RWPE1 (cell line): ENCODE measurements at regions not wholly inside any gene's neighbourhood (a gene's known extent, or its start where the extent isn't known, plus 50 kb on each side); places are given as distances from the start of the nearest gene placed in this dataset.
A peak's percentile ranks its signal among the peaks of the same experiment; 100 is the strongest.

Experiments
- CTCF ChIA-PET: fragments of 350-600 bp; sonication (Branson Sonifier 250); formaldehyde crosslinking; extraction: SDS; loops from one replicate; lab custom pipeline; 2021; lab: Yijun Ruan, JAX
- POLR2A ChIA-PET: fragments of 400-600 bp; formaldehyde crosslinking; extraction: SDS; loops from one replicate; lab custom pipeline; 2020; ENCODE audit warnings: antibody characterized with exemption; ENCODE audit not compliant: low non-redundant PET; lab: Yijun Ruan, JAX
- DNase-seq: peaks from one replicate; pipeline ENCODE4 v3.0.0; 2012; ENCODE audit warnings: low spot score
- H3K27ac ChIP-seq: fragments of 450-650 bp; 2 replicates; pipeline ENCODE4 v1.5.1; 2017
- TF ChIP-seq, protein P1 (sequence below): fragments of 450-650 bp; conservative IDR thresholded peaks from 2 replicates; pipeline ENCODE4 v1.5.1; 2017; ENCODE audit warnings: low read depth, mild to moderate bottlenecking

GRCh38 chr3:28916713-28917499, 364.0 kb upstream of the RBMS3 start:
- CTCF ChIA-PET = no interaction called here
- H3K27ac ChIP-seq = no peak overlapping the region
- DNase-seq = peak; percentile 8
- TF ChIP-seq, protein P1, sequence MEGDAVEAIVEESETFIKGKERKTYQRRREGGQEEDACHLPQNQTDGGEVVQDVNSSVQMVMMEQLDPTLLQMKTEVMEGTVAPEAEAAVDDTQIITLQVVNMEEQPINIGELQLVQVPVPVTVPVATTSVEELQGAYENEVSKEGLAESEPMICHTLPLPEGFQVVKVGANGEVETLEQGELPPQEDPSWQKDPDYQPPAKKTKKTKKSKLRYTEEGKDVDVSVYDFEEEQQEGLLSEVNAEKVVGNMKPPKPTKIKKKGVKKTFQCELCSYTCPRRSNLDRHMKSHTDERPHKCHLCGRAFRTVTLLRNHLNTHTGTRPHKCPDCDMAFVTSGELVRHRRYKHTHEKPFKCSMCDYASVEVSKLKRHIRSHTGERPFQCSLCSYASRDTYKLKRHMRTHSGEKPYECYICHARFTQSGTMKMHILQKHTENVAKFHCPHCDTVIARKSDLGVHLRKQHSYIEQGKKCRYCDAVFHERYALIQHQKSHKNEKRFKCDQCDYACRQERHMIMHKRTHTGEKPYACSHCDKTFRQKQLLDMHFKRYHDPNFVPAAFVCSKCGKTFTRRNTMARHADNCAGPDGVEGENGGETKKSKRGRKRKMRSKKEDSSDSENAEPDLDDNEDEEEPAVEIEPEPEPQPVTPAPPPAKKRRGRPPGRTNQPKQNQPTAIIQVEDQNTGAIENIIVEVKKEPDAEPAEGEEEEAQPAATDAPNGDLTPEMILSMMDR = no peak
- POLR2A ChIA-PET = no interaction called here

GRCh38 chr3:28917895-28918475, 362.9 kb upstream of the RBMS3 start:
- DNase-seq = no peak
- no peak overlapping the region for H3K27ac ChIP-seq
- TF ChIP-seq, protein P1 = no peak
- ChIA-PET CTCF (no interaction called here), POLR2A (no interaction called here)

DNA sequence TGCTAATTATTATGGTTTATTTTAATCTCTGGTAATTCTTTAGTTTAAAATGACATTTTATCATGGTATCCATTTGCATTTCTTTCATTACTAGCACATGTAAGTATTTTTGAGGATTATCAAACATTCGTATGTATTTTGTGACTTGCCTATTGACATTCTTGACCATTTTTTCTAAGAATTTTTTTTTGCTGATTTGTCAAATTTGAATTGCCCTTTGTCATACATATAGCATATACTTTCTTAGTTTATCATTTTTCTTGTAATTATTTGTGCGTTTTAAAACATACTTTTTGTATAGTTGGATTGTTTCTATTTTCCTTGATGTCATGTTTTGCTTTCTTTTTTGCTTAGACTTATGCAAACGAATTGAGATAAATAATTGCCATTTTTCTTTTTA, 358.5 kb upstream of the RBMS3 start:
- H3K27ac ChIP-seq = no peak overlapping the region
- POLR2A ChIA-PET = no interaction called here
- TF ChIP-seq, protein P1 = no peak
- DNase-seq = no peak
- CTCF ChIA-PET = interaction anchor here (0.7 kb wide), 1 partner anchor 43 kb away, joined by 4 read pairs; no protein-coding TSS in a partner anchor

DNA sequence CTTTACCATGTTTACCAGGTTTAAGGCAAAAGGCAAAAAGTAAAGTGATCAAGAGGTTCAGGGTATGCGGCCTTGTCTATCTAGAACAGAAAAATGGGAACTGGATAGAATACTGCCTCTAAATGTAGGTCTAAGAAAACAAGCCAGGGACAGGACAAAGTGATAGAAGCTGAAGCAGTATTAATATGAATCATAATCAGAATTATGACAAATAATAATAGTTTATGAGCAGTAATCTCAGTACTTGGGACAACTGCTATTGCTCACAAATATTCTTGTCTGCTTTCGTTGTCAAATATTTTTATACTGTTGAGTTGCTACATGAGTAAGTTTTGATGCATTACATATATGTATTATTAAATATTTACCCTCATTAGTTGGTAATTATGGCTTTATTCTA, 356.9 kb upstream of the RBMS3 start:
- DNase-seq = no peak
- no peak overlapping the region for H3K27ac ChIP-seq
- ChIA-PET POLR2A (no interaction called here), CTCF (no interaction called here)
- TF ChIP-seq, protein P1 = no peak

DNA sequence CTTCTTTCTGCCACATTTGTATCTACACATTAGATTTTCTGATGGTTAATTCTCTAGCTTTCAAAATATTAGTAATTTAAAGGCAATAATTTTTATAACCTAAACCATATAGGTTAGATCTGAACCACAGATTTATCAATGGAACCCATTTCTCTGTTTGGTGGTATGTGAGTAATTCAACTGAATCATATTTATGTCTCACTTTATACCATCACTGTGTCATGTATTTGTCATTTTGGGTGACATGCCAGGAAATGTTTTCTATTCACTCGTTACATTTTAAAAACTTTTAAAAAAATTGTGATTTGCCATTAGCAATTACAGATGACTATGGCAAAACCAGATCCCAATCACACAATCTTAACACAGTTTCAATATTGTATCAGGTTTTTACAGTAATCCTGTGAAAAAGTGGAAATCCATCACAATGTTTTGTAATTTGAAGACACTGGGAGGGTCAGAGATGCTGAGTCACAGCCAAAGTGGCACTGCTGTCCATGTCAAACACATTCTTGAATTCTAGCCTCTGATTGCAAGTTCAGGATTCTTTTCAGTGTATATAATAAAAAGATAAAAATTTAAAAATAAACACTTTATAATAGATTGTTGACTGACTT, 356.0 kb upstream of the RBMS3 start:
- CTCF ChIA-PET = no interaction called here
- POLR2A ChIA-PET = no interaction called here
- H3K27ac ChIP-seq = no peak overlapping the region
- TF ChIP-seq, protein P1 = no peak
- no peak for DNase-seq

GRCh38 chr3:28933337-28933736, 347.5 kb upstream of the RBMS3 start:
- TF ChIP-seq, protein P1 = no peak
- no peak overlapping the region for H3K27ac ChIP-seq
- ChIA-PET POLR2A (no interaction called here), CTCF (no interaction called here)
- no peak for DNase-seq
